ENCODE measurements at regions not wholly inside any gene's neighbourhood (a gene's known extent, or its start where the extent isn't known, plus 50 kb on each side); places are given as distances from the start of the nearest gene placed in this dataset.
"Not testable (repeated sequence)": the region's sequence is repeated elsewhere in the genome, so short reads cannot be mapped to it uniquely, and the experiment has no call there.

DNA sequence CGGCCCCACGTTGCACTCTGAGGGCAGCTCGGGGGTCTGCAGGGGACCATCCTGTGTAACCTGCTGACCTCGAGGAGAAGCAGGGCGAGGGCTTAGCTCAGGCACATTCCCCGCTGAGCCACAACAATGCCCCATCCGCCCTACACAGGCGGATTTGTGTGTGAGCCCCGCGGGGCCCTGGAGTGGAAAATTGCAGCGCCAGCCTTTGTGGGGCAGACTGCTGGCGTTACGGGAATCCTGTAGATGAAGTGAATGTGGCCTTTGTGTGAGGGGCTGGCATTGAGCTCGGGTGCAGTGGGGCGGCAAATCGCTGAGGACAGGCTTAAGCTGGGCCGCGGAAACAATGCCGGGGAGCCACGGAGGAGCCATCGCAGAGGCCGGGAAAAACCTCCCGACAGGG lies 3970.3 kb upstream of the TPTE start:
- TF ChIP-seq EZH2 (IDR thresholded peaks at IDR 0.05; ENCODE audit: insufficient read depth, poor library complexity, severe bottlenecking); EZH2phosphoT487 (IDR thresholded peaks at IDR 0.05; ENCODE audit: insufficient read depth, low read depth): not testable (repeated sequence)
